NCI-H82 (cell line): ENCODE measurements at regions not wholly inside any gene's neighbourhood (a gene's known extent, or its start where the extent isn't known, plus 50 kb on each side); places are given as distances from the start of the nearest gene placed in this dataset.

ENCODE experiments used
- DNase-seq: peaks from one replicate; lab custom pipeline; 2025; lab: John Stamatoyannopoulos, UW

DNA sequence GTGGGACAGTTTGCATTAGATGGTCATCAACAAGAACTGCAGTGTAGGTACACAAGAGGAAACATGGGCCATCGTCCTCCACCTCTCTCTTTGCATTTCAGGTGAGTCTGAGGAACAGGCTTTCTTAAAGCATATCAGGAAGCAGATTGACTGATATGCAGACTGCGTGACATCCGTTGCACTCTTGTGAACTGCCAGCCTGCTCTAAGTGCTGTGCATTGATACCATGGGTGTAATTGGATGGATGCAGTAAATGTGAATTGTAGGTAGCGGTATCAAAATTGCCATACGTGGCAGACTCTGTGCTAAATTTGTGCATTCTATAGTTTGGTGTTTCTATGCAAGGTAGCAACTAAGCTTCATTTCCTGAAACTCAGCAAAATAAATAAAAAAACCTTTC lies 1008.3 kb downstream of the EFNB2 start:
- no peak for DNase-seq

DNA sequence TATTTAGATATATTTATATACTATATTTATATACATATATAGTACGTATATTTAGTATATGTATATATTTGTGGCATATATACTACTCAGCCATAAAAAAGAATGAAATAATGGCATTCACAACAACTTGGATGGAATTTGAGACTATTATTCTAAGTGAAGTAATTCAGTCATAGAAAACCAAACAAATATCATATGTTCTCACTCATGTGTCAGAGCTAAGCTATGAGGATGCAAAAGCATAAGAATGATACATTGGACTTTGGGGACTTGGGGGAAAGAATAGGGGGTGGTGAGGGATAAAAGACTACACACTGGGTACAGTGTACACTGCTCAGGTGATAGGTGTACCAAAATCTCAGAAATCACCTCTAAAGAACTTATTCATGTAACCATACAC lies 1015.7 kb downstream of the EFNB2 start:
- DNase-seq: no peak

DNA sequence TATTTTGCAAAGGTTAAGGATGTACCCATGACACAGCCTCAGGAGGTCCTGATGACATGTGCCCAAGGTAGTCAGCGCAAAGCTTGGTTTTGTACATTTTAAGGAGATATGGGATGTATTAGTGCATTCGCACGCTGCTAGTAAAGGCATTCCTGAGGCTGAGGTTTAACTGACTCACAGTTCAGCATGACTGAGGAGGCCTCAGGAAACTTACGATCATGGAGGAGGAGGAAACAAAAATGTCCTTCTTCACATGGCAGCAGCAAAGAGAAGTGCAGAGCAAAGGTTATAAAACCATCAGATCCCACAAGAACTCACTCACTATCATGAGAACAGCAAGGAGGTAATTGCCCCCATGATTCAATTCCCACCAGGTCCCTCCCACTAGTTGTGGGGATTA lies 1017.4 kb downstream of the EFNB2 start:
- no peak for DNase-seq

DNA sequence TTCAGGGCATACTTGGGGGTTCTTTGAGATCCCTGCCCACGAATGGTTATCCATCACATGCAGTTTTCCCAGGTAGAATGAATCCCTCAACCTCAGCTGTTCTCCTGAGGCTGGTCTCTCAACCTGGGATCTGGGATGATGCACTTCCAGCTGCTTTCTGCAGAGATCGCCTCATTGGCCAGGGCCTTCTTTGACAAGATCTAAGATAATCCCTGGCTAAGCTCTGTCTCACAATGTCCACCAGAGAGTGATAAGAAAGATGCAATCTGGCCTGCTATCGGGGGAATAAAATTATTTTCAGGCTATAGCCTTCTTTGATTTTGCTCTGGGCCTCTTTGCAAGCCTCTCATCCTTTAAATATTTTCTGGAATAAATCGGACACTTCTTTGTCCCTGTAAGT lies 1021.1 kb downstream of the EFNB2 start:
- DNase-seq: peak; percentile 46

DNA sequence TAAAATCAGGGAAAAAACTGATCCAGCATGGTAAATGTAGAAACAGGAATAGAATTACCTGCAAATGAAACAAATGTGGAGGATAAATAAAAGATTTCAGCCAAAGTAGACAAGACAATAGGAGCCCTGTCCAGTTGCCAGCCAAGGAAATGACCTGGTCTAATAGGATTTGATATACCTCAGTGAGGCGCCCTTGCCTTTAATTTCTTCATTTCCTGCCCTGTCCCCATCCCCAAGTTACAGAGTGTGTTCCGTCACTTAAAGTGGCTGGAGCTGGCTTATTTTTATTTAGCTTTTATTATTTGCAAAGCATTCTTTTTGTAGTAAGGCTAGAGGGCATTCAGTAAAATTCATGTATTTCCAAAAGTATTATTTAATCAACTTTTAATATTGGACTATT lies 1022.0 kb downstream of the EFNB2 start:
- DNase-seq: peak; percentile 24

DNA sequence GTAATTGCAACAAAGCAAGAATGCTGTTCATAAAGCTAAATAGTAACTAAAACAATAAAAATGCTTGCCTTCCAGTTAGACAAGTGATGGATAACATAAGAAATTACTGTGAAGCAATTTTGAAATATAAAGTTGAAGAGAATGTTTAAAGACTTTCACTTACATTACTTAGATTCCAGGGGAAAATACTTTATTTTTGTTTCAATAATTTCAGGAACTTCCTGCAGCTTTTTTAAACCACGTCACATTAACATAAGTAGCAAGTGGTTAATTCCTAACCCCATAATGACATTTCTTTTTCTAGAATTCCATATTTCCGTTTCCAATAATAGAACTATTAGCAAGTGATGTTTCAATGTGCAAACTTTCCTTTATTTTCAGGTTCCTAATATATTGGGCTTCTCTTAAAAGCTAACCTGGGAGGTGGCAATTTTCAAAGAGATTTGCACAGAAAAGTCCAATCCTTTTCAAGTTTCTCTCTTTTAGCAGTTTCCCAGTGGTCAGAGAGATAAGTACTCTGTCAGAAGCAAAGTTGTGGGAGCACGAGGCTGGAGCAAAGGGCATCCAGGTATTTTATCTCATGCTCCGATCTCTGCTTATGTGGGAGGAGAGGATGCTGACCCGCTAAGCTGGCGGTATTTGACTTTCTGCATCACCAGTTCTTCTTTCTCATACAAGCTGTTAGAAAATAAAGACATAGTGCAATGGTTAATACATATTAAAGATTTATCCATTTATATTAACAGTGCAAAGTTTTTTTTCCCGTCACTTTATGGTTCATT lies 1025.3 kb downstream of the EFNB2 start:
- DNase-seq: no peak

DNA sequence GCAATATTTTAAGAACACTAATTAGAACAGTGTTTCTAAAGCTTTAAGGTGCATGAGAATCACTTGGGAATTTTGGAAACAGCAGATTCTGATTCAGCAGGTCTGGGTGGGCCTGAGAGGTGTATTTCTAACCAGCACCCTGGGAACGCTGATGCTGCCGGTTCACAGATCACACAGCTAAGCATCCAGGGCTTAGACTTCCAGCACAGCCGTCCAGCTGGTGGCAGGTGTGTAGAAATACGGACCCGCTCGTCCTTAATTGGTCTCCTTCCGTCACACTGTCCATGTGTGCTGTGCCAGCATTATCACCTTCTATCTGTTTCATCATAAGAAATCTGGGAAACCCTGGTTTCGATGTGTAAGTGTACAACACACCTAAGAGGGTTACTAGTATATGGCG lies 1029.0 kb downstream of the EFNB2 start:
- DNase-seq: peak; percentile 76

DNA sequence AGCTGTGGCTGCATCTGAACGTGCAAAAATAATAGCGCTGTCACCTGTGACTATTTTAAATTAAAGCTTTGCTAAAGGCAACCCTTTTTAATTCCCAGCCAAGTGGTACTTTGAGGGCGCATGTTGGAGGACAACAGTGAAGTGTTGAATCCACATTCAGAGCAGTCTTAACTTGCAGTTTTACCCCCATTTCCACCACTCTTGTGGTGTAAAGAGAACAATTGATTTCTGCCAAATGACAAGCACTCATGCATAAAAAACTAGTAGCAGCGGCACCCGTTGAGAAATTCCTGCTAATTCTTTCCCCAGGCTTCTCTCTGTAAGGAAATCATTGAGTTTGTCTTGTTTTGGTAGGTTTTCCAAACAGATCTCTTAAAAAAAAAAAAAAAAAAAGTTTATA lies 1033.3 kb downstream of the EFNB2 start:
- DNase-seq: no peak

DNA sequence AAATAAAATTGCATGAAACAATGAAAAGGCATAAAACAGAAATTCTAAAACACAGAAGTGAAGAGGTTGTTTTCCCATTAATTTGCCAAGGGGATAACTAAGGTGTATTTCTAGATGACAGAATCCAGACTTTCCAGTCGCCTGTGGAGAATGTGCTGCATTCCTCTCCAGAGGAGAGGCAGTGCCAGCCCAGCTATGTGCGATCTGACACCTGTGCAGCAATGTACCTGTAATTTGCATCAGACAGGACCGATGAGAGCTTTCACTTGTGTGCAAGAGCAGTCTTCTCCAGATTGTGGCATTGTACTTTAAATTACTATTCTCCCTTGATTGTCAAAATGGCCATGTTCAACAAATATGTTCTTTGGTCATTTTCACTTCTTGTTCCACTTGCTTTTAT lies 1037.9 kb downstream of the EFNB2 start:
- no peak for DNase-seq

DNA sequence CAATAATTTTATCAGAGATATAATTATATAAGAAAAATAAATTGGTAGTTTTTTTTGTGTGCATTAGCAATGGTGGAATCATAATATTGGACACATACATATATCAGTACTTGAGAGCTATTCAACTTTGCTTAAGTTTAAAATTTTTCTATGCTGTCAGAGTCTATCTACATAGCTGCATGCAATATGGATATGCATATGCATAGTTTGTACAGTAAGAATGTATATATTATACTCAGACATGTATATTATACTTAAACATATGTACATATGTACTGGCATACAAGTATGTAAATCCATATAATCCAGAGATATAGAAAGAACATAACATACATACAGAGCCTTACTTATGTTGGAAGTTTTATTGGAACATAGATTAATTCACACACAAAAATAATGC lies 1043.2 kb downstream of the EFNB2 start:
- no peak for DNase-seq

DNA sequence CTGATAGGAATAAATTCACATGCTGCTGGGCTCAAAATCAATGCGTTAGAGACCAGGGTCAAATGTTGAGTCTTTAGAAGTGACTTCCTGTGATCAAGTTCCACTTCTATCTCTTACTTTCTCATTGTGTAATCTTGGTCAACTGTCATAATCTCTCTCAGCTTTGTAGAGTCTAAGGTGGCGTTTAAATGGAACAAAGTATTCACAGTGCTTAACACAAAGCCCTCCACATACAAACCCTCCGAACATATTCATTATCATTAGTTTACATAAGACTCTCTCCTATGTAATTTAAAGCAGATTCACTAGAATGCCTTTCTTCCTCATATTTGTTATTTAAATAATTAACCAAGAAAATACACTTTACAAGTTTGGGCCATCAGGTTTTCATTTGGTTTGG lies 1044.1 kb downstream of the EFNB2 start:
- DNase-seq: no peak

DNA sequence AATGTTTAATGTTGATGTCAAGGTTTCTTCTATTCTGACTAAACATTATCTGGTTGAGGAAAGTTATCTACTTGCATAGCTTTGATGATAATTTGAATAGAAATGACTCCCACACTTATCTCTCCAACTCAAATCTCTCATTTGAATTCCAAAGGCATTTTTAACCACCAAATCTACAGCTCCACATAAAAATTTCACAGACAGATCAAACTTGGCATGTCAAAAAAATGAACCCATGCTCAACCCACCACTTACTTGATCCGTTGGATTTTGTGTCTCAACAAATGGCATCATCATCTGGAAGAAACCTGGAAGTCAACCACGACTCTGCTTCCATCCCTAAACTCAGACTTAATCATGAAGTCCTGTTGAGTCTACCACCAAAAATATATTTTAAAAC lies 1050.4 kb downstream of the EFNB2 start:
- DNase-seq: no peak

DNA sequence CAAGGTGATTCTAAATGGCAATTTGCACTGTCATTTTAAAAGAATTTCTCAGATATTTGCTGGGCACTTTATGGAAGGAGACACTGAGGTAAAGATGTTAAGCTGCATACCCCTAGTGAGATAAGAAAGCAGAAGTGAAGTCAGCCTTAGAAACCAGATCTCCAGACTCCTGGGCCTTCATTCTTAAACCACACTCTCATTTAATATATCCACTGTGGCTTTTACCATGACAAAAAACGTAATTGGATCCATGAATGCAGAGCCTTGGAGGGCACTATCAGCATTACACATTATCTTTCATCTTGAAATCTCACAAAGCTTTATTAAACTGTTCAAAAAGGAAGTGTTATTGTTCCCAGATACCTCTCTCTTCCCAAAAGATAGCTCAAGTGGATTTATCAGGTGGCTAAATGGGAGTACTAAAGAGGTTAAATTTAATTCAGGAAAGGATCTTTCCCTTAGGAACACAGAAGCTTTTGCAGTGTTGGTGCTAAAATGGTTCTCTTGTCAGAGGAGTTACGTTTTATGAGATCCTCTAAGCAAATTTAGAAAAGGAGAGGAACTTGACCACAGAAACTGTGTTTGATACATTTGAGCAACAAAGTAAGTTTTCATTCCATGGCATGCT lies 1060.4 kb downstream of the EFNB2 start:
- DNase-seq: no peak

DNA sequence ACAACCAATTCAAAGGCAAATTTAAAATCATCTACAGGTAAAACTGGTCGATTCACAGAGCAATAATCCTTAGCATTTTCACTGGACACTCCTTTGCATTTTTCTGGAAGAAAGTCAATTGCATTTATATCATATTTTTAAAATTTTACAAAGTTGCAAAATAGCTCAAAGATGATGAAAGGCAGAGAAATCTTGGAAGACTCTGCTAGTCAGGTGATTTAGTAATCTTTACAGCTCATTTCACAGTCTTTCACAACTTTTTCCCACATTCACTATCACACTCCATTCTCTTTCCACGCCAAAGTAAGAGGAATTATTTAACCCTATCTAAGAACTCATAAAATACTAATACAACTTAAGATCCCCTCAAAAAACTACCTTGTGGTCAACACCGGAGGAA lies 1063.8 kb downstream of the EFNB2 start:
- no peak for DNase-seq

DNA sequence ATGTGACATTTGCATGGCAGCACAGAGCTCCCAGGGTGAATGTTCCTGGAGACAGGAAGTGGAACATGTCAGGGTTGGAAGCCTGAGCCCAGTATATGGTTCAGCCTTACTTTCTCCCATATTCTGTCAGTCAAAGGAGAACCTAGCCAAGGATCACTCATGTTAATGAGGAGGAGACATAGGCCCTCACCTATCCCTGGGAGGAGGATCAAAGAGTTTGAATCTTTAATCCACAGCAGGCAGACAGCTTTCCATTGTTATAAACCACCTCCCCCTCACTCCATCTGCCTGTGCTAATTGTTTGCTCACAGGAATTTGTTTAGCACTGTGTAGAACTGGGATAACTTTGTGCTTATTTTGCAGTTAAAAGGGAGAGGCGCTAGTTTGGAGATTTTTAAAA lies 1069.1 kb downstream of the EFNB2 start:
- DNase-seq: peak; percentile 85

DNA sequence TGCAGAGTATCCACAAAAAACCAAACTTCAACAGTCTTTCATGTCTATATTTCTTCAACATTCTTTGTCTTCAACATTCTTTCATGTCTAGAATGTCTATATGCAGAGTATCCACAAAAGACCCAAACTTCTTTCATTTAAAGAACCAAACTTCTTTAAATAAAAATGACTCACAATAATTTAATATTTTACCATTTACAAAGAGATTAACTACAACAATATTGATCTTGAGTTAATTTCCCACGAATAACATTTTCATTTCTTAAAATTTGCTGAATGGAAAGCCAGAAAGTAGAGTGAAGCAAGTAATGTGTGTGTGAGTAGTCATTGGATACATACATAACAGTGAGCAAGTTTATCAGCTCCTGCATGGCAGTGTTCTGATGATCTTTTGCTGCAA lies 1069.7 kb downstream of the EFNB2 start, which contains the start of gene DAOA:
TSS of gene DAOA (plus strand) at position 301 of the 400 bp plus-strand sequence.
- no peak for DNase-seq

DNA sequence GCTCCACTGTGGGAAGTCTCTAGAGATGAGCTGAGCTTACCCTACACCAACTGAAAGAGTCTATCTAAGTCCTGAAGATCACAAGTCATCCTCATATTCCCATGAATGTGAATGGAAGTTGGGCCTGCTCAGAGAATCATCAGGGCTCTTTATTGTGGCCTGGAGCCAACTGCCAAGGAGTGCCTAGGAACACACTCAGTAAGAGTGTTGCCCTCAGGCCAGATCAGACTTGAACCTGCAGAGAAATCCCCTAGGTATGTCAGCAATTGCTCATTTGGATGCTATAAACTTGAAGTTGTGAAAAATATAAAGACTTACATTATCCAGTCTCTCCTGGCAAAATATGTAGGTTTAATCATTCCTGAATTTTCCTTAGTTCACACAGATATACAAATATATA lies 1070.2 kb downstream of the EFNB2 start:
- no peak for DNase-seq

DNA sequence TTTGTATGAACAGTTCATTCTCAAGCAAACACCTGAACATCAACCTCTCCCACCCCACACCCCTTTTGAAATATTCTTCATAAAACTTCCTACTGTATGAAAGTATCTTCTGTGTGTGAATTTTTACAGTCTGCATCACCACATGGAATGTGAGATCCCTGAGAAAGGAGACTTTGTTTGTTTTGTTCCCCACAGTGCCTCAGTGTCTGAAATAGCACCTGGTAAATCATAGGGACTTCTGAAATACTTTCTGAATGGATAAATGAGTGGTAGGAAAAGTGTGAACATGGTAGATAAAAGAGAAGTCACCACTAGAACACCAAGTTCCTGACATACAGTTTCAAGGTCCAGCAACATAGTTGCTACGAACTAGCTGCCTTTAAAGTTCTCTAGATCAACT lies 1071.2 kb downstream of the EFNB2 start:
- DNase-seq: no peak

DNA sequence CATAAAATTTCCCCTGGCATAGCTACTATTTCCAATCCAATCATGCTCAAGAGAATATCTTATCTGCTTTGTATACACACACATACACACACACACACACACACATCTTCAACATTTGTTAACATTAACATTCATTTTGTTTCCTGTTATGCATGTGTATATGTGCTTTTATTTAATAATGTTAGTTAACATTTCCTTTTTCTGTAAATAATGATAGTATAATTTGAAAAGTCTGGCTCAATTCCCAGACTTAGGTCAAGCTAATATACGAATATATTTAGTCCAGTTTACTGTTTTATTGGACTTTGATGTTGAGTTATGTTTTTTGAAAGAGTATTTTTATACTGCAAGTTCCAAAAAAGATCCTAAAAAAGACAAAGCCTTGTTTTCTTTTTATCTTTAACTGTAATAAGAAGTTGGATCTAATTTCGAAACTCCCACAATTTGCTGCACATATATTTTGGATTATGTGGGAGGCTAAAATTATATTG lies 1072.4 kb downstream of the EFNB2 start:
- no peak for DNase-seq

DNA sequence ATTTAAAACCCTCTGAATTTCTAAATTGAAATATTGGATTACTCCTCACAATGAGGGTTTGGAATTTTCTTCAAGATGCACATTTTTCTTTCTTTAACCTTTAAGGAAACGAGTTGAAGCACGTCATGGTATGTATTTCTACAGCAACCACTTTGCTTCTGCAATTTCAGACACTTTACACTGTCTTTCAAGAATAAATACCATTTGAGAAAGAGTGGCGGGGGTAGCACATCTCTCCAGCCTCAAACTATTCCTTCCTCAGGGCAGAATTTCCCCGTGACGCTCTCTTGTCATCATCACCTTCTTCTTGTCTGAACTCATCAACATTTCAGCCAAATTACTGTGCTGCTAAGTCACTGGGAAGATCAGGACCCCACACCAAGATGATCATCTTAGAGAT lies 1073.4 kb downstream of the EFNB2 start:
- no peak for DNase-seq

DNA sequence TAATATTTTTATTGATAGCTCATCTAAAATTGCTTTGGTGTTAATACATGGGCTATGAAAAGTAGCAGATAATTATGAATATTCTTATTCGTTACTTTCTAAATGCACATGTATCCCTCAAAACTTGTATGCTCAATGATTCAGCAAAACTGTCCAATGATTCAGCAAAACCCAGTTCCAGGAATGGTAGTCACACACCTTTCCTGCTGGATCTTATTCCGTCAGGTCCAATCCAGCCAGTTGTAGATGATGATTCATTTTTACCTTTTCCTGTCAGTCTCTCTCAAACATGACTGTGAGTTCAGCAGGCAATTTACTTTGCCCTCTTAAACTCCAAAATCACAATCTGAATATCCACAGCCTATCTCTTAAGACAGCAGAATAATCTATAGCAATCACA lies 1082.6 kb downstream of the EFNB2 start:
- no peak for DNase-seq

DNA sequence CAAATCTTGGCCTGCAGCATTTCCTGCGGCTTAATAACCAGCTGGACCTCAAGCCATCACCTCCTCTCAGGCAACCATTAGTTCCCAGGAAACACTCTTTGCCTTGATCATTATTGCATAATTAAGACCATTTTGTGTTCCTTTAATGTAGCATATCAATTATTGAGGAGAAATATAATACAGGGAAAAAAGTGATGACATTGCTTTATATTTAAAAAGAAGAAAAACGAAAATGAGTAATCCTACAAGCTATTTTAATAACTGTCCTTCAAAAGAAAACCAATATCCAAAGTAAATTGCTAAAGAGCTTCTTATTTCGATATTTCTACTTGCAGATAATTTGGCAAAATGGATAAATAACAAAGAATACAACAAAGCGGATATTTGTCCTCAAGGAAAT lies 1084.7 kb downstream of the EFNB2 start:
- no peak for DNase-seq

DNA sequence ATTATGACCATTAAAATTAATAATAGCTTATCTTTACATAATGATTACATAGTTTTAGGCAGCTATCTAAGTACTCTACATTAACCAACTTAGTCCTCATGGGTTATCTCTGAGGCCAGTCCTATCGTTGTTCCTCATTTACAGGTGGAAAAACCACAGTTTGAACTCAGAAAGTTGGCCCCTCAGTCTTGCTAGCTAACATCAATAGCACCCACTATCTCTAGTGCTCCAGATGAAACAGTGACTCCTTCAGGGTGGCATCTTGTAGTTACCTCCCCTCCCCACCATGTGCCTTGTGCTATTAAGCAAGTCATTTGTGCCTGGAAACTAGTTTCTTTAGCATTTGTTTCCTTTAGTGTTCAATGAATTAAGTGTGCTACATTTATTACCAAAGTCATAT lies 1086.7 kb downstream of the EFNB2 start:
- DNase-seq: no peak

DNA sequence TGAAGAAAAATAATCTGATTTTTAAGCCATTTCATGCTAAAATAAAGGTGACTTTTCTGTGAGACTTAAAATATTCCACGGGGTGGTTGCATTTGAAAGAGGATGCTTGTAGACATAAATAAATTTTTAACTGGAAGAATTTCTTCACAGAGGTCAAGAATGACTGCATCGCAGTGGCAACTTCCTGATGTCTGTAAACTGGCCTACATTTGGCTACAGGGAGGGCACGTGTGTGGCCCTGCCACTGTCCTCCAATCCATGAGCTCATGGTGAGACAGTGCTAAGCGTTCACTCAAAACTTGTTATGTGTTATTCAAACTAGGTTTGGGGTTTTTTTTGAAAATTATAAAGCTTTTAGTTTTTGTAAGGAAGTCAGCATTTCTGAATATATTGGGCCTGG lies 1089.3 kb downstream of the EFNB2 start:
- DNase-seq: no peak
